Activated CD4-positive, alpha-beta T cell treated with anti-CD3 and anti-CD28 coated beads, Interleukin-2, amount 10 ng/mL, durations not matched to agents 7 days and 5 days (primary cell): ENCODE measurements at regions not wholly inside any gene's neighbourhood (a gene's known extent, or its start where the extent isn't known, plus 50 kb on each side); places are given as distances from the start of the nearest gene placed in this dataset.

ENCODE experiments used
- CTCF ChIA-PET: fragments of 350-600 bp; sonication (Branson Sonifier 250); formaldehyde crosslinking; loops from one replicate; lab custom pipeline; 2021; ENCODE audit warnings: antibody characterized with exemption; lab: Charles Lee
- POLR2A ChIA-PET: fragments of 350-600 bp; sonication (Branson Sonifier 250); formaldehyde crosslinking; loops from one replicate; lab custom pipeline; 2021; ENCODE audit warnings: antibody characterized with exemption; lab: Charles Lee
- DNase-seq: peaks from one replicate; pipeline ENCODE4 v3.0.0-alpha.2; 2020
- H3K27ac Mint-ChIP-seq: one replicate; pipeline ENCODE4 v1.8.0; 2021; ENCODE audit warnings: mild to moderate bottlenecking, moderate library complexity, mixed read lengths
- H3K27me3 Mint-ChIP-seq: one replicate; pipeline ENCODE4 v1.8.0; 2021; ENCODE audit warnings: mixed read lengths
- H3K36me3 Mint-ChIP-seq: one replicate; pipeline ENCODE4 v1.8.0; 2021; ENCODE audit warnings: low read depth, mixed read lengths
- H3K4me1 Mint-ChIP-seq: one replicate; pipeline ENCODE4 v1.8.0; 2021; ENCODE audit warnings: mixed read lengths
- H3K4me3 Mint-ChIP-seq: one replicate; pipeline ENCODE4 v1.8.0; 2021; ENCODE audit warnings: mild to moderate bottlenecking, moderate library complexity, mixed read lengths
- H3K9me3 Mint-ChIP-seq: one replicate; pipeline ENCODE4 v1.8.0; 2021; ENCODE audit warnings: mixed read lengths

- DNase-seq, result no peak
- H3K9me3 Mint-ChIP-seq, result no peaks in the 10 kb centered on the region
- H3K4me1 Mint-ChIP-seq, result no peaks in the 10 kb centered on the region
- H3K27ac Mint-ChIP-seq, result no peak overlapping the region
- POLR2A ChIA-PET, result no interaction called here
- no peaks in the 10 kb centered on the region for H3K27me3 Mint-ChIP-seq
- H3K4me3 Mint-ChIP-seq, result no peak overlapping the region
- no peaks in the 10 kb centered on the region for H3K36me3 Mint-ChIP-seq
- CTCF ChIA-PET, result no interaction called here
Measured at GRCh38 chr14:22429546-22430294, 159.3 kb downstream of the DAD1 start.

GRCh38 chr14:22428700-22429291 is 160.2 kb downstream of the DAD1 start:
- no peaks in the 10 kb centered on the region for H3K27me3 Mint-ChIP-seq
- no peaks in the 10 kb centered on the region for H3K36me3 Mint-ChIP-seq
- no peak overlapping the region for H3K4me3 Mint-ChIP-seq
- ChIA-PET POLR2A (no interaction called here), CTCF (no interaction called here)
- no peaks in the 10 kb centered on the region for H3K4me1 Mint-ChIP-seq
- H3K9me3 Mint-ChIP-seq, result no peaks in the 10 kb centered on the region
- no peak for DNase-seq
- no peak overlapping the region for H3K27ac Mint-ChIP-seq

- ChIA-PET POLR2A (no interaction called here), CTCF (no interaction called here)
- no peak for DNase-seq
- Mint-ChIP-seq H3K4me1 (no peaks in the 10 kb centered on the region), H3K27me3 (no peaks in the 10 kb centered on the region), H3K27ac (no peak overlapping the region), H3K36me3 (no peaks in the 10 kb centered on the region), H3K4me3 (no peak overlapping the region), H3K9me3 (no peaks in the 10 kb centered on the region)
Measured at GRCh38 chr14:22427771-22428231, 161.2 kb downstream of the DAD1 start.

DNA sequence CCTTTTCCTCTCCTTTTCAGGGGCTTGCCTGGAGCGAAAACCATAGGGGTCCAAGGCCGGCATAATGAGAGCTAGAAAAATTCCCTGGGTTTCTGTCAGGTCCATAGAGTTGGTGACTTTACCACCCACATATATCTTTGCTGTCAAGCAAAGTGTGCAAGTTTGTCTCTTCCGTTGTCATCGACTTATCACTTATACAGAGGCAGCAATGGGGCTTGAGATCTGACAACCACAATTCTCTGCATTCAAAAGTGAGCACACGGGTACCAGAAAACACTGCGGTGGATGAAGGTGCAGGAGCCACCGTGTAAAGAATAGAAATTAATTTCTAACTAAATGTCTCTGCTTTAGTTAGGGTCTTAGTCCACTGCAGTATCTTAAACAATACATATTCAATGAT is 162.3 kb downstream of the DAD1 start:
- no peak for DNase-seq
- ChIA-PET POLR2A (no interaction called here), CTCF (no interaction called here)
- Mint-ChIP-seq H3K27ac (no peak overlapping the region), H3K36me3 (no peaks in the 10 kb centered on the region), H3K9me3 (no peaks in the 10 kb centered on the region), H3K4me3 (no peak overlapping the region), H3K4me1 (no peaks in the 10 kb centered on the region), H3K27me3 (no peaks in the 10 kb centered on the region)

- CTCF ChIA-PET, result no interaction called here
- Mint-ChIP-seq H3K4me1 (no peaks in the 10 kb centered on the region), H3K4me3 (no peak overlapping the region), H3K27ac (no peak overlapping the region), H3K9me3 (no peaks in the 10 kb centered on the region), H3K36me3 (no peaks in the 10 kb centered on the region), H3K27me3 (no peaks in the 10 kb centered on the region)
- no peak for DNase-seq
- POLR2A ChIA-PET, result no interaction called here
Measured at GRCh38 chr14:22423958-22424357, 165.1 kb downstream of the DAD1 start.

- H3K4me3 Mint-ChIP-seq, result no peak overlapping the region
- no peak for DNase-seq
- H3K36me3 Mint-ChIP-seq, result no peaks in the 10 kb centered on the region
- CTCF ChIA-PET, result no interaction called here
- POLR2A ChIA-PET, result no interaction called here
- no peaks in the 10 kb centered on the region for H3K9me3 Mint-ChIP-seq
- no peaks in the 10 kb centered on the region for H3K27me3 Mint-ChIP-seq
- no peak overlapping the region for H3K27ac Mint-ChIP-seq
- no peaks in the 10 kb centered on the region for H3K4me1 Mint-ChIP-seq
Measured at GRCh38 chr14:22422238-22422637, 166.8 kb downstream of the DAD1 start.

DNA sequence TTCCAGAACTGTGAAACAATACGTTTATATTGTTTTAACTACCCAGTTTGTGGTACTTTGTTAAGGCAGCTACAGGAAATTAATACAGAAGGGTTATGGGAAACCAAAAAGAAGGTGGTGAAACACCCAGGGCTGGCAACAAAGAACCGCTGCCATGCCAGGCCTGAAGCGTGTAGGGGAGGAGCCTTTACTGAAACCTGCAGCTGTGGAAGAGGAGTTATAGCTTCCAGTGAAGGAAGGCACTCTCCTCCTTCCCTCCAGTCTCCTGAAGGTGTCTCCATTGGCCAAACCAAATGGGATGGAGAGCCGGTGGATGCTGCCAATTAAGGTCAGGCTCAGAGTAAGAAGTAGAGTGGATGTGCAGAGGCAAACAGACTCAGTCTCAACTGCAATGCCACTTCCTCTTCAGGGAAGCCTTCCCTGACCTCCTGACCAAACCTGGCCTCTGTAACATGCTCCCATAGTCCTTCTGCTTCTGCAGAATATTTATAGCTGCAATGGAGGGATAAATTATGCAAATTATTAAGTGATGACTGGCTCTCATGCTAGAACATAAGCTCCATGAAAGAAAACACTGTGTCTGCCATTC is 168.3 kb downstream of the DAD1 start:
- no peak for DNase-seq
- POLR2A ChIA-PET, result no interaction called here
- no peaks in the 10 kb centered on the region for H3K9me3 Mint-ChIP-seq
- no peaks in the 10 kb centered on the region for H3K4me1 Mint-ChIP-seq
- no peaks in the 10 kb centered on the region for H3K27me3 Mint-ChIP-seq
- no peak overlapping the region for H3K4me3 Mint-ChIP-seq
- H3K36me3 Mint-ChIP-seq, result no peaks in the 10 kb centered on the region
- CTCF ChIA-PET, result no interaction called here
- H3K27ac Mint-ChIP-seq, result no peak overlapping the region

DNA sequence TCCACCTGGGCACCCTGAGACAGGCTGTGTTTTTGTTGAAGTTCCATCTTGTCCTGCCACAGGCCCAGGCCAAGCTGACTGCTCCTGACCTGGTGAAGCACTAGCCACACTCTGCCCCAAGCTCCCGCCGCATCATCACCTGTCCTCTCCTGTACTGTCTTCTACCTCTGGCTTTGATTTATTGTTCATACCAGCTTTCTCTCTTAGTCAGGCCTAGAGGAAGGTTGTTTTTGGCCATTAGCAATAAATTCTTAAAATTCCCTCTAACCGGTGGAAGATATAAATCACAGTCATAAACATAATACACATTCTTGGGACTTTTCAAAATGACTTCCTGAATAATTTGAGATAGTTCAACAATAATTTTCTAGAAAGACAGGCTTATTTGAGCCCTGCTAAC is 169.4 kb downstream of the DAD1 start:
- Mint-ChIP-seq H3K4me1 (no peaks in the 10 kb centered on the region), H3K27me3 (no peaks in the 10 kb centered on the region), H3K27ac (no peak overlapping the region), H3K9me3 (no peaks in the 10 kb centered on the region), H3K36me3 (no peaks in the 10 kb centered on the region), H3K4me3 (no peak overlapping the region)
- CTCF ChIA-PET, result no interaction called here
- no peak for DNase-seq
- POLR2A ChIA-PET, result no interaction called here

- Mint-ChIP-seq H3K27ac (no peak overlapping the region), H3K9me3 (no peaks in the 10 kb centered on the region)
- POLR2A ChIA-PET, result no interaction called here
Measured at GRCh38 chr14:22418631-22419030, 170.4 kb downstream of the DAD1 start.

GRCh38 chr14:22417914-22418313 is 171.1 kb downstream of the DAD1 start:
- H3K9me3 Mint-ChIP-seq, result no peaks in the 10 kb centered on the region
- ChIA-PET POLR2A (no interaction called here), CTCF (no interaction called here)

More at GRCh38 chr14:22418631-22419030, 170.4 kb downstream of the DAD1 start:
- DNase-seq, result no peak
- CTCF ChIA-PET, result no interaction called here
- H3K27me3 Mint-ChIP-seq, result no peaks in the 10 kb centered on the region
- H3K4me3 Mint-ChIP-seq, result no peak overlapping the region
- H3K4me1 Mint-ChIP-seq, result no peaks in the 10 kb centered on the region
- no peaks in the 10 kb centered on the region for H3K36me3 Mint-ChIP-seq

GRCh38 chr14:22416193-22416592 is 172.8 kb downstream of the DAD1 start:
- ChIA-PET POLR2A (no interaction called here), CTCF (no interaction called here)
- Mint-ChIP-seq H3K36me3 (no peaks in the 10 kb centered on the region), H3K27ac (no peak overlapping the region), H3K4me3 (no peak overlapping the region), H3K9me3 (no peaks in the 10 kb centered on the region), H3K4me1 (no peaks in the 10 kb centered on the region), H3K27me3 (no peaks in the 10 kb centered on the region)
- no peak for DNase-seq

More at GRCh38 chr14:22417914-22418313, 171.1 kb downstream of the DAD1 start:
- H3K27me3 Mint-ChIP-seq, result no peaks in the 10 kb centered on the region
- no peaks in the 10 kb centered on the region for H3K4me1 Mint-ChIP-seq
- no peak overlapping the region for H3K27ac Mint-ChIP-seq
- H3K4me3 Mint-ChIP-seq, result no peak overlapping the region
- DNase-seq, result no peak
- no peaks in the 10 kb centered on the region for H3K36me3 Mint-ChIP-seq

GRCh38 chr14:22415605-22415959 is 173.4 kb downstream of the DAD1 start:
- no peaks in the 10 kb centered on the region for H3K4me1 Mint-ChIP-seq
- no peak overlapping the region for H3K27ac Mint-ChIP-seq
- no peak overlapping the region for H3K4me3 Mint-ChIP-seq
- no peaks in the 10 kb centered on the region for H3K36me3 Mint-ChIP-seq
- DNase-seq, result no peak
- no peaks in the 10 kb centered on the region for H3K9me3 Mint-ChIP-seq
- ChIA-PET CTCF (no interaction called here), POLR2A (no interaction called here)
- H3K27me3 Mint-ChIP-seq, result no peaks in the 10 kb centered on the region

- no peaks in the 10 kb centered on the region for H3K4me1 Mint-ChIP-seq
- H3K36me3 Mint-ChIP-seq, result no peaks in the 10 kb centered on the region
- ChIA-PET CTCF (no interaction called here), POLR2A (no interaction called here)
- no peak overlapping the region for H3K4me3 Mint-ChIP-seq
- DNase-seq, result no peak
- H3K27me3 Mint-ChIP-seq, result no peaks in the 10 kb centered on the region
- H3K27ac Mint-ChIP-seq, result no peak overlapping the region
- no peaks in the 10 kb centered on the region for H3K9me3 Mint-ChIP-seq
Measured at GRCh38 chr14:22414876-22415604, 174.0 kb downstream of the DAD1 start.
